OCI-LY3 (cell line): ENCODE measurements at regions not wholly inside any gene's neighbourhood (a gene's known extent, or its start where the extent isn't known, plus 50 kb on each side); places are given as distances from the start of the nearest gene placed in this dataset.

Source experiments
- EZH2phosphoT487 ChIP-seq: fragments of 200-600 bp; shearing (Covaris generic); IDR thresholded peaks from 2 replicates; pipeline ENCODE4 v1.6.1; 2018; ENCODE audit warnings: antibody characterized with exemption, mixed run types, low read depth
- TF ChIP-seq, protein P1 (sequence below): fragments of 200-600, 300-600 bp; sonication (generic); IDR thresholded peaks from 2 replicates; pipeline ENCODE4 v1.5.1; 2014; ENCODE audit warnings: antibody characterized with exemption, low read length, low read depth

DNA sequence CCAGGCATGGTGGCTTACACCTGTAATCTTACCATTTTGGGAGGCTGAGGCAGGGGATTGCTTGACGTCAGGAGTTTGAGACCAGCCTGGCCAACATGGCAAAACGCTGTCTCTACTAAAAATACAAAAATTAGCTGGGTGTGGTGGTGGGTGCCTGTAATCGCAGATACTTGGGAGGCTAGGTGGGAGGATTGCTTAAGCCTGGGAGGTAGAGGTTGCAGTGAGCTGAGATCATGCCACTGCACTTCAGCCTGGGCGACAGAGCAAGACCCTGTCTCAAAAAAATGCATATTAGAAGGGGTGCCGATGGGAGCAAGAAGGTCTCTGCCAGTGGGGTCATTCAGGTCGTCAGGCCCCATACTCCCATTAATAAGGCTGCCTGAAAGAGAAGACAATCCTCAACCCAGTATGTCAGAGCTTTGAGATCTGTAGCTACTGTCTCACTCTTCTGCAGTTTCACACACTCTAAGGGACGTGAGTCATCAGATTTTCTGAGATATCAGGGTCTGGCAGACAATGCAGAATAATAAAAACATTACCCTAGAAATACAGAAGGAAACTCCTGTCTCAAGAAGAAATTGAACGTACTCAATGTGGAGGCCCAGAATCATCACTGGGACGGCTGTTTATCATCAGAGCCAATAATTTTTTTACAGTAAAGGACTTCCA, 176.7 kb upstream of the FAT1 start:
- TF ChIP-seq, protein P1, sequence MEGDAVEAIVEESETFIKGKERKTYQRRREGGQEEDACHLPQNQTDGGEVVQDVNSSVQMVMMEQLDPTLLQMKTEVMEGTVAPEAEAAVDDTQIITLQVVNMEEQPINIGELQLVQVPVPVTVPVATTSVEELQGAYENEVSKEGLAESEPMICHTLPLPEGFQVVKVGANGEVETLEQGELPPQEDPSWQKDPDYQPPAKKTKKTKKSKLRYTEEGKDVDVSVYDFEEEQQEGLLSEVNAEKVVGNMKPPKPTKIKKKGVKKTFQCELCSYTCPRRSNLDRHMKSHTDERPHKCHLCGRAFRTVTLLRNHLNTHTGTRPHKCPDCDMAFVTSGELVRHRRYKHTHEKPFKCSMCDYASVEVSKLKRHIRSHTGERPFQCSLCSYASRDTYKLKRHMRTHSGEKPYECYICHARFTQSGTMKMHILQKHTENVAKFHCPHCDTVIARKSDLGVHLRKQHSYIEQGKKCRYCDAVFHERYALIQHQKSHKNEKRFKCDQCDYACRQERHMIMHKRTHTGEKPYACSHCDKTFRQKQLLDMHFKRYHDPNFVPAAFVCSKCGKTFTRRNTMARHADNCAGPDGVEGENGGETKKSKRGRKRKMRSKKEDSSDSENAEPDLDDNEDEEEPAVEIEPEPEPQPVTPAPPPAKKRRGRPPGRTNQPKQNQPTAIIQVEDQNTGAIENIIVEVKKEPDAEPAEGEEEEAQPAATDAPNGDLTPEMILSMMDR = no peak
- no peak for TF ChIP-seq EZH2phosphoT487
